DMS 273 treated with DMSO at 0.1 percent for 48 hours (cell line): ENCODE measurements at regions not wholly inside any gene's neighbourhood (a gene's known extent, or its start where the extent isn't known, plus 50 kb on each side); places are given as distances from the start of the nearest gene placed in this dataset.
"Not testable (repeated sequence)": the region's sequence is repeated elsewhere in the genome, so short reads cannot be mapped to it uniquely, and the experiment has no call there.

ENCODE experiments used
- DNase-seq: peaks from one replicate; lab custom pipeline; 2025; lab: John Stamatoyannopoulos, UW

DNA sequence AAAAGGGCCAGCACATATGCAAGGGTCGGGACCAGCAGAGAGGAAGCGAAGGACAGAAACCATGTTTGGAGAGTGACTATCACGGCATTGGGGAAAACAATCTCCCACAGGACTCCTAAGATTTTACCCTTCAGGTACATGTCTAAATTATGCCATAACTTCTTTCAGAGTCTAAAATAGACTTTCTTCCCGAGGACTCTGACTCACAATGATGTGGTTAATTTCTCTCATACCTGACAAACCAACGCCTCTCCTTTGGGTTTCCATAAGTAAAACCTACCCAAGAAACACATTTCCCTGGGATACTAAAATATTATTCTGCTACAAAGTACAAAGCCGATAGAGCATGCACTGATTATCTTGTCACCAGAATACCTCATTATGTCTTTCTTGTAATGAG lies 127.8 kb upstream of the NETO1 start:
- DNase-seq, result no peak

DNA sequence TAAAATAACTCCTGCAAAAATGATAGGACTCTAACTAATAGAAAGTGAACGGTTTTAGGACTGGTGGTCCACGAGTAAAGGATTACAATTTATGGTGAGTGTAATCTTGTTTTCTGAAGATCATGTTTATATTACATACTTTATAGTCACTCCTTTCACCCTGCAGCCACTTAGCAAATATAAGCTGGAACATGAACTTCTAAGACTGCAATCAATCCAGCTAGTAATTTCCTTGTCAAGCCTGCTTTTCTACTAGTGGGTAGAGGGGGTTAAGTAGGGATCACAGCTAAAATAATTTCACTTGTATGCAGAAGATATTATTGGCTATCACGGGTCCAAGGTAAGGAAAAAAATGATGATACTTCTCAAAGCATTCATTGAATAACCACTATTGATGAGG lies 125.5 kb upstream of the NETO1 start:
- DNase-seq, result no peak

DNA sequence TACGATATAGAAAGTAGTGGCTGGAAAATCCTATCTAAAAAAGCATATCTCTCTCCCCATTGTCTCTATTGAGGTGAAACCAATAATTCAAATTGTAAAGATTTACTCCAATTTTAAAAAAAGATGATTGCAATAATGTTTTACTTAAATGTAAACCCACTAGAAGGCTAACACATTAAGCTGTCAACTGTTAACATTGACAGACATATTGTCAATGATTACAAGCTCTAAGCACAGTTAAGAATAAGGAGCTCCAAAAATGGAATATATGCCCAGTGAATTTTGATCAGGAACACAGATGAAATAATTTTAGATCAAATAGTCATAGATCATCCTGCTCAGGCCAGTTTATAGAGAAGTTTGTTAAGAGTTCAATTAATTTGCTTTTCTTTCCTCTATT lies 123.6 kb upstream of the NETO1 start:
- no peak for DNase-seq

DNA sequence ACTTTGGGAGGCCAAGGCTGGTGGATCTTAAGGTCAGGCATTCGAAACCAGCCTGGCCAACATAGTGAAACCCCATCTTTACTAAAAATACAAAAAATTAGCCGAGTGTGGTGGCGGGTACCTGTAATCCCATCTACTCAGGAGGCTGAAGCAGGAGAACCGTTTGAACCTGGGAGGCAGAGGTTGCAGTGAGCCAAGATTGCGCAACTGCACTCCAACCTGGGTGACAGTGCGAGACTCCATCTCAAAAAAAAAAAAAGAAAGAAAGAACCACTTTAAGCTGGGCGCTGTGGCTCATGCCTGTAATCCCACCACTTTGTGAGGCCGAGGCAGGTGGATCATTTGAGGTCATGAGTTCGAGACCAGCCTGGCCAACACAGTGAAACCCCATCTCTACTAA lies 119.8 kb upstream of the NETO1 start:
- not testable (repeated sequence) for DNase-seq

DNA sequence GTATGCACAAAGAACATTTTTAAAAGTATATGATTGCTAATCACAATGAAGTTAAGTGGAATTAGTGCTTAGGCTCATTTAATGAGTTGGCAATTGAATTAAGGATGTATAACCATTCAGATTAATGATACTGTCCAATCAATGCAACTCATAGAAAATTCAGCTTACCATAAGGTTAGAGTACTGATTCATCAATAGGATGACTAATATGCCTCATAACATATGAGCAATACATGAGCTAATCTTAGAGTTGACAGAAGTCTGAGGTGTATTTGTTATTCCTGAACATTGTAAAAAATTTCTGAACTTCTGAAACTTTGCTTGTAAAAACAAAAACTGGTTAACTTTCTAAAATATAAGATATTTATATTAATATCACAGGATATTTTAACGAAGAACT lies 118.3 kb upstream of the NETO1 start:
- DNase-seq, result no peak

DNA sequence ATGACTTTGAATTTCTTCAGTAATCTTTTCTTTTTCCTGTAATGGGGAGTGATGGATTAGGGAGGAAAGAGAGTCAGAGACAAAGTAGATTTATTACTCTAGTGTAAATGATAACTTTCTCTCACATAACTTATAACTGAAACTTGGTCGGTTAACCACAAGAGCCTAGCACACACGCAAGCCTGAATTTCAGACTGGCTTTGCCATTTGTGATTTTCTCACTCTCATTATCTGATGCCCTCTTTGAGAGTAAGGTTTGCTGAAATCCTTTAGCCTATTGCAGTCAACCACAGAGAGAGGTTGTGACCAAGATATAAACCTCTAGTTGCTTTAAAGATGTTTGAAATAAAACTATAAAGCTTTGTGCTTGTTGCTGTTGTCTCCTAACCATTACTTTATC lies 117.9 kb upstream of the NETO1 start:
- DNase-seq, result no peak

DNA sequence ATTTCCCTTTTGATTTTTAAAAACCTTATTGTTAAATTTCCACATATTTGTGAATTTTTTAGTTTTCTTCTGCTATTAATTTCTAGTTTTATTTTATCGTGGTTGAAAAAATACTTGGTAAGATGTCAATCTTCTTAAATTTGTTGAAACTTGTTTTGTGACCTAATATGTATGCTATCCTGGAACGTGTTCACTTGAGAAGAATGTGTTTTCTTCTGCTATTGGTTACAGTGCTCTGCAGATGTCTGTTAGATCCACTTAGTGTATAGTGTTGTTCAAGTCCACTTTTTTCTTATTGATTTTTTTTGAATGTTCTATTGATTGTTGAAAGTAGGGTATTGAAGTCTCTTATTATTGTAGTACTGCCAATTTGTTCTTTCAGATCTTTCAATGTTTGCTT lies 116.5 kb upstream of the NETO1 start:
- DNase-seq, result no peak

DNA sequence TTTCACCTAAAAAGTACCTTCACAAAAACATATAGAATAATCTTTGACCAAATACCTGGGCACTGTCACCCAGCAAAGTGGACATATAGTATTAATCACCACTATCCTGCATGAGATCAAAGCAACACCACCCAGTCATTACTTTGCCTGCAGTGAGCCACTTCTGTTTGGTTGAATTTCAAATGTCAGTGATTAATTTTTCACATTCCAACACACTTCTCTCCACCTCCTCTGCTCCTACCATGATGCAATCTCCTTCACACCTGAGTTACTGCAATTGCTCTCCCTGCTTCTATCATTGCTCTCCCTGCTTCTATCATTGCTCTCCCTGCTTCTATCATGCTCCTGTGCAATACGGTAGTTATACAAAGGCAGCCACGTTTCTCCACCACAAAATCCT lies 106.1 kb upstream of the NETO1 start:
- DNase-seq, result no peak

DNA sequence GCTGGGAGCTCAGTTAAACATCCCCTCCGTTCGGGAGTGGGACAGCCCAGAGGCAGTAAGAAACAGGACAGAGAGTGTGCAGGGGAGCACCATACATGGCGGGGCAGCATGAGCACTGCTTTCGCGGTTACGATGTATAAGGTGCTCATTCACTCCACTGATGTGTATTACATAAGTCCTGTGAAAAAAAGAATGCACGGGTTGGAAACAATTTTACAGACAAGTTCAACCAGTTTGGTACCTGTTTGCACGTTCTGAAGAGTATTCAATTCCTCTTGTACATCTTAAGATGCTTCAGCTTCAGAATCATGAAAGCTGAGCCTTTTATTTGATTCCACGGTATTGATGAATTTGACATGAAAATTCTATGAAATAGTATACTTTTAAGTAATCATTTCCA lies 97.8 kb upstream of the NETO1 start:
- DNase-seq, result no peak

DNA sequence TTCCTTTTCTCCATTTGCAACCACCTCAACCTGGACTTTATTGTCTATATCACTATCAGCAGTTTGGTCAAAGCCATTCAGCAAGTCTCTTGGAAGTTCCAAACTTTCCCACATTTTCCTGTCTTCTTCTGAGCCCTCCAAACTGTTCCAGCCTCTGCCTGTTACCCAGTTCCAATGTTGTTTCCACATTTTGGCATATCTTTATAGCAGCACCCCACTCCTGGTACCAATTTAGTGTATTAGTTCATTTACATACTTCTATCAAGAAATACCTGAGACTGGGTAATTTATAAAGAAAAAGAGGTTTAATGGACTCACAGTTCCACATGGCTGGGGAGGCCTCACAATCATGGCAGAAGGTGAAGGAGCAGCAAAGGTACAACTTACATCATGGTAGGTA lies 90.4 kb upstream of the NETO1 start:
- not testable (repeated sequence) for DNase-seq

DNA sequence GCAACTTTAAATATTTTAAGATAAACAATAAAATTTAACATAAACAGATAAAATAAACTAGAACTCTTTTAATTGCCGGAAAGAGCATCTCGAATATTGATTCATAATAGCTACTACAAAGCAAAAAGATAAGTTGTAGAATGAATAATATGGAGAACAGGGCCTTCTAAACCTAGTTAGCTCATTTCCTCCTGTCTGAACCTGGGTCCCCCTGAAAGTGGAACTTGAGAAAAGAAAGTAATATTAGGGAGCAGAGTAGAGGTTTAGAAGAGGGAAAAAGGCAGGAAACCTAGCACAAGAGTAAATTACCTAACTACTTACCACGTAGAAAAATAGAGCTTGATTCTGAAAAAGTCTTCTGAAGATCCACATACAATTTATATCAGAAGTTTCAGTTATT lies 80.7 kb upstream of the NETO1 start:
- no peak for DNase-seq

DNA sequence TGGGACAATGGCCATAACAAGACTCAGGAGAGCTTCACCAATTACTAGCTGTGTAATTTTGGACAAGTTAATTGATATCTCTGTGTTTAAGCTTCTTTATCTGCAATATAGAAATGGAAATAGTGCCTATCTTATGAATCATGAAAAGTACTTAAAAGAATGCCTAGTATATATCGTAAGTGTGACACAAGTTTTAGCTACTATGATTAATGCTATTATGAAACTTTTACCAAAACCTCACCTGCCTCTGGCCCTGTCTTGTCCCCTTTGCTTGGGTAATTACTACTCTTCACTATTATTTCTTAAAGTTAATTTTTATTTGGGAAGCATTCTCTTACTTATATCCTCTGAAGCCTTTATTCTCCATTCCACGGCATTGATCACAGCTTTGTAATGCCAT lies 75.0 kb upstream of the NETO1 start:
- no peak for DNase-seq

DNA sequence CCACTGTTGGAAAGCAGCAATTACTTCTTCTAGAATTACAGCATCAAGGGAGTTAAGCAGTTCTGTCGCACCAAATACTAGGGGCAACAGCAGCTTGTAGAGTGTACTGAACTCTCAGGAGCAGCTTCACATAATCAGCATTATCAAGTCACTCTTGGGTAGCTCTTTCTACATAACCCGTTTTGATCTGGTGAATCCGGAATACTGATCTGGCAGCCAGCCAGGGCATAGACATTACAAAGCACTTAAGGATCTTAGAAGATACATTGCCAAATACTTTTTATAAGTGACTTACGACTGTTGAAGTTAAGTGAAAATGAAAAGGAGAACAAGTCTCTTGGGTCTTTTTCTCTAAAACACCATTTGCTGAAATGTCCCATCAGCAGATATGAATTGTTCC lies 73.2 kb upstream of the NETO1 start:
- no peak for DNase-seq

DNA sequence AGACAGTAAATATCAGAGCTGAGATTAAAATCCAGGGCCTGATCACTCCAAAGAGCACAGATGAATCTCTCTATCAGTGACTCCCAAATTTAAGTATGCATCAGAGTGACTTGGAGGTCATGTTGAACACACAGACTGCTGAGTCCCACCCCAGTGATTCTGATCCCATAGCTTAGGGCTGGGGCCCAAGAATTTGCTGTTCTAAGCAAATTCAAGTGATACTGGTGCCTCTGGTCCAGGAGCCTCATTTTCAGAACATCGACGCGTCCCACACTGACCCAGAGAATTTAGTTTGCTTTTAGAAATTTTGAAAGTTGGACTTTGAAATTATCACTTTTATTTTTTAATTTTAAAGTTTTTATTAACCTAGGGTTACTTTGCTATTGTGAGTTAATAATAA lies 72.7 kb upstream of the NETO1 start:
- DNase-seq, result no peak

DNA sequence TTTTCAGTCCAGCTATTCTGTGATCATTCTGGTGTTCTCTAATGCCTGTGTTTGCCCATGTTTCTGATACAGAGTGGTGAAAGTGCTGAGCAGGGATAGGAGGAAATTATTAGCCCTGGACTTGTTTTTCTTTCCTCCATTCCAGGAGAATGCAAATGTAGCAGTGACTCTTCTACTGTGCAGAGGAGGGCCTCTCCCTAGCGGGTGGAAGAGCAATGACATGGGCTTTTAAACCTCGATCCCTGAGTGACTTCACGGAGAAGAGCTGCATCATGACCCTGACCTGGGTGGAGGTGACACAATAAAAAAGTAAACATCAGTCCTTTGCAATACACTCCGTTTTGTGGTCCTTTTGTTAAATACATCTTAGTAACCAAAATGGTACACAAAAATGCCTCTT lies 68.0 kb upstream of the NETO1 start:
- DNase-seq, result no peak

DNA sequence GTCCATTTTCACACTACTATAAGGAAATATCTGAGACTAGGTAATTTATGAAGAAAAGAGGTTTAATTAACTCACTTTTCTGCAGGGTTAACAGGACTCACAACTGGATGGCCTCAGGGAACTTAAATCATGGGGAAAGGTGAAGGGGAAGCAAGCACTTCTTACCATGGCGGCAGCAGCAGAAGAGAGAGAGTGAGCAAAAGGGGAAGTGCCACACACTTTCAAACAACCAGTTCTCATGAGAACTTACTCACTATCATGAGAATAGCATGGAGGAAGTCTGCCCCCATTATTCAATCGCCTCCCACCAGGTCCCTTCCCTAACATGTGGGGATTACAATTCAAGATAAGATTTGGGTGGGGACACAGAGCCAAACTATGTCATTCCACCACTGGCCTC lies 55.1 kb upstream of the NETO1 start:
- no peak for DNase-seq
